ENCODE measurements at regions not wholly inside any gene's neighbourhood (a gene's known extent, or its start where the extent isn't known, plus 50 kb on each side); places are given as distances from the start of the nearest gene placed in this dataset.
"Not testable (repeated sequence)": the region's sequence is repeated elsewhere in the genome, so short reads cannot be mapped to it uniquely, and the experiment has no call there.

DNA sequence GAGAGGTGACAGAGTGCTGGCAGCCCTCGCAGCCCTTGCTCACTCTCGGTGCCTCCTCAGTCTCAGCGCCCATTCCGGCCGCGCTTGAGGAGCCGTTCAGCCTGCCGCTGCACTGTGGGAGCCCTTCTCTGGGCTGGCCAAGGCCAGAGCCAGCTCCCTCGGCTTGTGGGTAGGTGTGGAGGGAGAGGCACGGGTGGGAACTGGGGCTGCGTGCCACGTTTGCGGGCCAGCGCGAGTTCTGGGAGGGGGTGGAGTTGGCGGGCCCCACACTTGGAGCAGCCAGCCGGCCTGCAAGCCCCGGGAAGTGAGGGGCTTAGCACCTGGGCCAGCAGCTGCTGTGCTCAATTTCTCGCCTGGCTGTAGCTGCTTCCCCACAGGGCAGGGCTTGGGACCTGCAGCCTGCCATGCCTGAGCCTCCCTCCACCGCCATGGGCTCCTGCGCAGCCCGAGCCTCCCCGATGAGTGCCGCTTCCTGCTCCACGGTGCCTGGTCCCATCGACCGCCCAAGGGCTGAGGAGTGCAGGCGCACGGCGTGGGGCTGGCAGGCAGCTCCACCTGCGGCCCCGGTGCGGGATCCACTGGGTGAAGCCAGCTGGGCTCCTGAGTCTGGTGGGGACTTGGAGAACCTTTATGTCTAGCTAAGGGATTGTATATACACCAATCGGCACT is 1278.1 kb downstream of the SUCLG1 start:
- not testable (repeated sequence) for TF ChIP-seq CTCF (IDR thresholded peaks at IDR 0.05; ENCODE audit: insufficient read depth, low read length, poor library complexity, severe bottlenecking); EZH2phosphoT487 (conservative IDR thresholded peaks at IDR 0.05; ENCODE audit: low read length)

Data from SU-DHL-6 (cell line).